Upper lobe of right lung (tissue), 1 donor: ENCODE measurements at regions not wholly inside any gene's neighbourhood (a gene's known extent, or its start where the extent isn't known, plus 50 kb on each side); places are given as distances from the start of the nearest gene placed in this dataset.
A peak's percentile ranks its signal among the peaks of the same experiment; 100 is the strongest.

Source experiments
- ATAC-seq: fragments of 200-7000 bp; cut with Tn5 transposase; one replicate; pipeline ENCODE4 v1.9.1; 2020; ENCODE audit warnings: mild to moderate bottlenecking, moderate library complexity
- DNase-seq: peaks from one replicate; pipeline ENCODE4 v3.0.0-alpha.2; 2020
- H3K27ac ChIP-seq: fragments of 200-600 bp; one replicate; pipeline ENCODE4 v1.8.0; 2022
- H3K27me3 ChIP-seq: fragments of 200-600 bp; one replicate; pipeline ENCODE4 v1.8.0; 2022; ENCODE audit warnings: mild to moderate bottlenecking
- H3K36me3 ChIP-seq: fragments of 200-600 bp; one replicate; pipeline ENCODE4 v1.8.0; 2022
- H3K4me1 ChIP-seq: fragments of 200-600 bp; one replicate; pipeline ENCODE4 v1.8.0; 2022
- H3K4me3 ChIP-seq: fragments of 200-600 bp; one replicate; pipeline ENCODE4 v1.8.0; 2022; ENCODE audit warnings: mild to moderate bottlenecking
- H3K9me3 ChIP-seq: fragments of 200-600 bp; one replicate; pipeline ENCODE4 v1.8.0; 2022
- CTCF ChIP-seq: fragments of 200-600 bp; IDR thresholded peaks from one replicate; pipeline ENCODE4 v1.8.0; 2022; ENCODE audit warnings: antibody characterized with exemption
- intact Hi-C: fragments of 100-400 bp; cut with DNase I; formaldehyde crosslinking; loops from one replicate; pipeline ENCODE4 v1.11.0; 2022
- donor health status: DM: no; HTN: yes; CAD: no; lungs with severe emphysema.

GRCh38 chr2:59288771-59289170 lies 1047.6 kb upstream of the FANCL start:
- TF ChIP-seq CTCF: no peak
- no peaks in the 10 kb centered on the region for H3K36me3 ChIP-seq
- no peak for ATAC-seq
- H3K9me3 ChIP-seq: no peaks in the 10 kb centered on the region
- intact Hi-C loops: no loop called here
- no peak overlapping the region for H3K4me3 ChIP-seq
- H3K4me1 ChIP-seq: no peaks in the 10 kb centered on the region
- H3K27me3 ChIP-seq: no peaks in the 10 kb centered on the region
- no peak for DNase-seq
- no peak overlapping the region for H3K27ac ChIP-seq

- intact Hi-C loops: no loop called here
- no peak overlapping the region for H3K27ac ChIP-seq
- no peaks in the 10 kb centered on the region for H3K9me3 ChIP-seq
- ATAC-seq (no peak), DNase-seq (no peak)
- H3K36me3 ChIP-seq: no peaks in the 10 kb centered on the region
- no peak overlapping the region for H3K4me3 ChIP-seq
- no peaks in the 10 kb centered on the region for H3K27me3 ChIP-seq
- H3K4me1 ChIP-seq: no peaks in the 10 kb centered on the region
- no peak for TF ChIP-seq CTCF
Observed at GRCh38 chr2:59282374-59283057, 1041.4 kb upstream of the FANCL start.

GRCh38 chr2:59277671-59278070 lies 1036.5 kb upstream of the FANCL start:
- H3K4me3 ChIP-seq: no peak overlapping the region
- ATAC-seq (no peak), DNase-seq (no peak)
- no peaks in the 10 kb centered on the region for H3K4me1 ChIP-seq
- intact Hi-C loops: no loop called here
- no peaks in the 10 kb centered on the region for H3K27me3 ChIP-seq
- H3K36me3 ChIP-seq: no peaks in the 10 kb centered on the region
- no peak overlapping the region for H3K27ac ChIP-seq
- no peaks in the 10 kb centered on the region for H3K9me3 ChIP-seq
- no peak for TF ChIP-seq CTCF

GRCh38 chr2:59276917-59277316 lies 1035.8 kb upstream of the FANCL start:
- no peaks in the 10 kb centered on the region for H3K4me1 ChIP-seq
- no peak for ATAC-seq
- no peak overlapping the region for H3K4me3 ChIP-seq
- no peak overlapping the region for H3K27ac ChIP-seq
- no peak for DNase-seq
- H3K27me3 ChIP-seq: no peaks in the 10 kb centered on the region
- intact Hi-C loops: no loop called here
- no peaks in the 10 kb centered on the region for H3K9me3 ChIP-seq
- TF ChIP-seq CTCF: no peak
- no peaks in the 10 kb centered on the region for H3K36me3 ChIP-seq

GRCh38 chr2:59276033-59276432 lies 1034.9 kb upstream of the FANCL start:
- Histone ChIP-seq H3K27ac (no peak overlapping the region), H3K4me1 (no peaks in the 10 kb centered on the region), H3K27me3 (no peaks in the 10 kb centered on the region), H3K36me3 (no peaks in the 10 kb centered on the region), H3K4me3 (no peak overlapping the region), H3K9me3 (no peaks in the 10 kb centered on the region)
- ATAC-seq (no peak), DNase-seq (no peak)
- TF ChIP-seq CTCF: peak; percentile 10
- intact Hi-C loops: no loop called here

- H3K27me3 ChIP-seq: no peaks in the 10 kb centered on the region
- H3K36me3 ChIP-seq: no peaks in the 10 kb centered on the region
- TF ChIP-seq CTCF: no peak
- H3K9me3 ChIP-seq: no peaks in the 10 kb centered on the region
- intact Hi-C loops: no loop called here
- no peak overlapping the region for H3K27ac ChIP-seq
- ATAC-seq (no peak), DNase-seq (no peak)
- H3K4me3 ChIP-seq: no peak overlapping the region
- H3K4me1 ChIP-seq: no peaks in the 10 kb centered on the region
Observed at GRCh38 chr2:59266453-59266852, 1025.3 kb upstream of the FANCL start.
